Naive B cell (primary cell): ENCODE measurements at regions not wholly inside any gene's neighbourhood (a gene's known extent, or its start where the extent isn't known, plus 50 kb on each side); places are given as distances from the start of the nearest gene placed in this dataset.
A peak's percentile ranks its signal among the peaks of the same experiment; 100 is the strongest.

Experiments used
- ATAC-seq, 2 donors: fragments of 150-1000 bp; cut with Tn5 transposase; 2 replicates each; pipeline ENCODE4 v1.10.0; 2021; ENCODE audit warnings: low read depth in 2 of 2, mild to moderate bottlenecking in 2 of 2, moderate library complexity in 2 of 2
- DNase-seq: peaks from one replicate; pipeline ENCODE4 v3.0.0; 2022
- H3K27ac Mint-ChIP-seq, 6 donors: one replicate each; pipeline ENCODE4 v1.8.0; 2020 to 2022; ENCODE audit warnings: mild to moderate bottlenecking in 6 of 6, mixed read lengths in 6 of 6, moderate library complexity in 5 of 6, inconsistent platforms in 2 of 6
- H3K27me3 Mint-ChIP-seq, 3 donors: one replicate each; pipeline ENCODE4 v1.8.0; 2021 to 2022; ENCODE audit warnings: mixed read lengths in 3 of 3, mild to moderate bottlenecking in 1 of 3
- H3K36me3 Mint-ChIP-seq, 2 donors: one replicate each; pipeline ENCODE4 v1.8.0; 2020 to 2022; ENCODE audit warnings: mixed read lengths in 2 of 2, inconsistent platforms in 1 of 2, mild to moderate bottlenecking in 1 of 2
- H3K4me1 Mint-ChIP-seq, 3 donors: one replicate each; pipeline ENCODE4 v1.8.0; 2020 to 2022; ENCODE audit warnings: mixed read lengths in 3 of 3, inconsistent platforms in 1 of 3, mild to moderate bottlenecking in 1 of 3, moderate library complexity in 1 of 3
- H3K4me3 Mint-ChIP-seq, 8 donors: one replicate each; pipeline ENCODE4 v1.8.0; 2020 to 2022; ENCODE audit warnings: mild to moderate bottlenecking in 8 of 8, mixed read lengths in 8 of 8, moderate library complexity in 8 of 8, inconsistent platforms in 2 of 8
- H3K9me3 Mint-ChIP-seq, 7 donors: one replicate each; pipeline ENCODE4 v1.8.0; 2020 to 2022; ENCODE audit warnings: mixed read lengths in 7 of 7, mild to moderate bottlenecking in 5 of 7, inconsistent platforms in 2 of 7, moderate library complexity in 1 of 7

GRCh38 chr5:165310031-165310430 is 1804.6 kb downstream of the MAT2B start:
- Mint-ChIP-seq H3K4me1 (no peaks in the 10 kb centered on the region), H3K4me3 (no peak overlapping the region), H3K9me3 (peaks cover 0 to 4% (median 0%) of the 10 kb centered on the region in 7 donors), H3K36me3 (no peaks in the 10 kb centered on the region), H3K27me3 (no peaks in the 10 kb centered on the region), H3K27ac (no peak overlapping the region)
- DNase-seq: no peak
- ATAC-seq: no peak

- DNase-seq (no peak), ATAC-seq (no peak)
- Mint-ChIP-seq H3K9me3 (peaks cover 4 to 18% (median 11%) of the 10 kb centered on the region in 7 donors), H3K36me3 (no peaks in the 10 kb centered on the region), H3K27me3 (no peaks in the 10 kb centered on the region), H3K4me1 (no peaks in the 10 kb centered on the region), H3K4me3 (no peak overlapping the region), H3K27ac (no peak overlapping the region)
Measured at GRCh38 chr5:165321912-165322311, 1816.5 kb downstream of the MAT2B start.

- no peak overlapping the region for H3K27ac Mint-ChIP-seq
- ATAC-seq (no peak), DNase-seq (no peak)
- no peaks in the 10 kb centered on the region for H3K4me1 Mint-ChIP-seq
- H3K27me3 Mint-ChIP-seq: no peaks in the 10 kb centered on the region
- no peaks in the 10 kb centered on the region for H3K36me3 Mint-ChIP-seq
- H3K4me3 Mint-ChIP-seq: no peak overlapping the region
- peaks cover 0 to 4% (median 0%) of the 10 kb centered on the region in 7 donors for H3K9me3 Mint-ChIP-seq
Measured at GRCh38 chr5:165325221-165325620, 1819.8 kb downstream of the MAT2B start.

- no peak for ATAC-seq
- no peak for DNase-seq
- H3K4me3 Mint-ChIP-seq: no peak overlapping the region
- no peak overlapping the region for H3K27ac Mint-ChIP-seq
- peaks cover 0 to 2% (median 0%) of the 10 kb centered on the region in 7 donors for H3K9me3 Mint-ChIP-seq
- no peaks in the 10 kb centered on the region for H3K4me1 Mint-ChIP-seq
- H3K27me3 Mint-ChIP-seq: no peaks in the 10 kb centered on the region
- no peaks in the 10 kb centered on the region for H3K36me3 Mint-ChIP-seq
Measured at GRCh38 chr5:165327631-165328030, 1822.2 kb downstream of the MAT2B start.

GRCh38 chr5:165328846-165329245 is 1823.4 kb downstream of the MAT2B start:
- H3K27ac Mint-ChIP-seq: no peak overlapping the region
- ATAC-seq (no peak), DNase-seq (no peak)
- H3K36me3 Mint-ChIP-seq: no peaks in the 10 kb centered on the region
- H3K4me3 Mint-ChIP-seq: no peak overlapping the region
- H3K4me1 Mint-ChIP-seq: no peaks in the 10 kb centered on the region
- H3K9me3 Mint-ChIP-seq: no peaks in the 10 kb centered on the region
- H3K27me3 Mint-ChIP-seq: no peaks in the 10 kb centered on the region

GRCh38 chr5:165333623-165334022 is 1828.2 kb downstream of the MAT2B start:
- no peaks in the 10 kb centered on the region for H3K9me3 Mint-ChIP-seq
- no peak for DNase-seq
- no peak overlapping the region for H3K4me3 Mint-ChIP-seq
- H3K36me3 Mint-ChIP-seq: no peaks in the 10 kb centered on the region
- H3K27me3 Mint-ChIP-seq: no peaks in the 10 kb centered on the region
- no peaks in the 10 kb centered on the region for H3K4me1 Mint-ChIP-seq
- no peak overlapping the region for H3K27ac Mint-ChIP-seq
- no peak for ATAC-seq

GRCh38 chr5:165334201-165334600 is 1828.8 kb downstream of the MAT2B start:
- Mint-ChIP-seq H3K27ac (no peak overlapping the region), H3K36me3 (no peaks in the 10 kb centered on the region), H3K4me1 (no peaks in the 10 kb centered on the region), H3K27me3 (no peaks in the 10 kb centered on the region), H3K9me3 (no peaks in the 10 kb centered on the region), H3K4me3 (no peak overlapping the region)
- ATAC-seq (no peak), DNase-seq (no peak)

GRCh38 chr5:165349735-165350134 is 1844.3 kb downstream of the MAT2B start:
- peaks cover 0 to 6% (median 0%) of the 10 kb centered on the region in 7 donors for H3K9me3 Mint-ChIP-seq
- no peak overlapping the region for H3K27ac Mint-ChIP-seq
- H3K4me3 Mint-ChIP-seq: no peak overlapping the region
- no peak for DNase-seq
- no peaks in the 10 kb centered on the region for H3K4me1 Mint-ChIP-seq
- H3K27me3 Mint-ChIP-seq: no peaks in the 10 kb centered on the region
- H3K36me3 Mint-ChIP-seq: no peaks in the 10 kb centered on the region
- ATAC-seq: no peak

- H3K36me3 Mint-ChIP-seq: no peaks in the 10 kb centered on the region
- no peak for DNase-seq
- H3K4me1 Mint-ChIP-seq: no peaks in the 10 kb centered on the region
- peaks cover 0 to 6% (median 0%) of the 10 kb centered on the region in 7 donors for H3K9me3 Mint-ChIP-seq
- ATAC-seq: no peak
- H3K27ac Mint-ChIP-seq: no peak overlapping the region
- H3K27me3 Mint-ChIP-seq: no peaks in the 10 kb centered on the region
- H3K4me3 Mint-ChIP-seq: no peak overlapping the region
Measured at GRCh38 chr5:165351342-165351741, 1845.9 kb downstream of the MAT2B start.

- ATAC-seq: no peak
- no peak for DNase-seq
- H3K27me3 Mint-ChIP-seq: no peaks in the 10 kb centered on the region
- no peak overlapping the region for H3K27ac Mint-ChIP-seq
- H3K4me3 Mint-ChIP-seq: no peak overlapping the region
- peaks cover 0 to 2% (median 0%) of the 10 kb centered on the region in 7 donors for H3K9me3 Mint-ChIP-seq
- H3K4me1 Mint-ChIP-seq: peaks cover 0 to 3% (median 0%) of the 10 kb centered on the region in 3 donors
- no peaks in the 10 kb centered on the region for H3K36me3 Mint-ChIP-seq
Measured at GRCh38 chr5:165360366-165360765, 1854.9 kb downstream of the MAT2B start.

GRCh38 chr5:165360784-165361542 is 1855.5 kb downstream of the MAT2B start:
- Mint-ChIP-seq H3K36me3 (no peaks in the 10 kb centered on the region), H3K4me1 (peaks cover 0 to 3% (median 0%) of the 10 kb centered on the region in 3 donors), H3K27ac (no peak overlapping the region), H3K27me3 (no peaks in the 10 kb centered on the region), H3K9me3 (peaks cover 0 to 4% (median 0%) of the 10 kb centered on the region in 7 donors), H3K4me3 (no peak overlapping the region)
- DNase-seq (no peak), ATAC-seq (no peak)

GRCh38 chr5:165370233-165370632 is 1864.8 kb downstream of the MAT2B start:
- Mint-ChIP-seq H3K4me3 (no peak overlapping the region), H3K4me1 (no peaks in the 10 kb centered on the region), H3K27me3 (no peaks in the 10 kb centered on the region), H3K36me3 (no peaks in the 10 kb centered on the region), H3K9me3 (peaks cover 0 to 3% (median 0%) of the 10 kb centered on the region in 7 donors), H3K27ac (no peak overlapping the region)
- ATAC-seq (no peak), DNase-seq (no peak)

GRCh38 chr5:165370794-165371193 is 1865.4 kb downstream of the MAT2B start:
- H3K36me3 Mint-ChIP-seq: no peaks in the 10 kb centered on the region
- H3K4me1 Mint-ChIP-seq: no peaks in the 10 kb centered on the region
- peak overlapping the region in 1 of 6 donors; percentile 38 for H3K27ac Mint-ChIP-seq
- no peaks in the 10 kb centered on the region for H3K27me3 Mint-ChIP-seq
- no peak overlapping the region for H3K4me3 Mint-ChIP-seq
- DNase-seq (no peak), ATAC-seq (no peak)
- H3K9me3 Mint-ChIP-seq: no peaks in the 10 kb centered on the region

GRCh38 chr5:165375201-165375600 is 1869.8 kb downstream of the MAT2B start:
- ATAC-seq: no peak
- Mint-ChIP-seq H3K4me3 (no peak overlapping the region), H3K36me3 (no peaks in the 10 kb centered on the region)

More at GRCh38 chr5:165375201-165375600, 1869.8 kb downstream of the MAT2B start:
- no peaks in the 10 kb centered on the region for H3K9me3 Mint-ChIP-seq
- no peak for DNase-seq
- no peaks in the 10 kb centered on the region for H3K4me1 Mint-ChIP-seq
- no peak overlapping the region for H3K27ac Mint-ChIP-seq
- H3K27me3 Mint-ChIP-seq: no peaks in the 10 kb centered on the region
